ENCODE measurements at regions not wholly inside any gene's neighbourhood (a gene's known extent, or its start where the extent isn't known, plus 50 kb on each side); places are given as distances from the start of the nearest gene placed in this dataset.

- intact Hi-C loops (cut with micrococcal nuclease), result no loop called here
- H3K4me3 ChIP-seq (ENCODE audit: low read length in 2 of 2), result no peak overlapping the region
- Mint-ChIP-seq H3K27me3 (no peaks in the 10 kb centered on the region), H3K4me1 (no peaks in the 10 kb centered on the region), H3K36me3 (no peaks in the 10 kb centered on the region), H3K9me3 (peaks cover 0 to 11% (median 4%) of the 10 kb centered on the region in 8 donors), H3K4me3 (no peak overlapping the region), H3K27ac (peak overlapping the region in 1 of 7 donors; percentile 31)
- H3K27me3 ChIP-seq (ENCODE audit: insufficient read depth, low read length), result no peaks in the 10 kb centered on the region
- ChIA-PET CTCF (ENCODE audit: partially characterized antibody) (no interaction called here), POLR2A (ENCODE audit: partially characterized antibody) (no interaction called here)
- no peaks in the 10 kb centered on the region for H3K36me3 ChIP-seq (ENCODE audit: insufficient read depth, low read length)
- no peak for DNase-seq
- H3K9me3 ChIP-seq (ENCODE audit: control insufficient read depth in 1 of 2, low read length in 2 of 2), result no peaks in the 10 kb centered on the region
- no peaks in the 10 kb centered on the region for H3K4me1 ChIP-seq (ENCODE audit: insufficient read depth, low read length)
- H3K27ac ChIP-seq (ENCODE audit: low read depth, low read length), result no peak overlapping the region
These were observed 93.2 kb downstream of the PTCSC3 start for GRCh38 chr14:36083317-36083716.

- Mint-ChIP-seq H3K27ac (no peak overlapping the region), H3K9me3 (peaks cover 3 to 17% (median 10%) of the 10 kb centered on the region in 8 donors), H3K36me3 (no peaks in the 10 kb centered on the region), H3K27me3 (peaks cover 3 to 9% of the 10 kb centered on the region in 2 donors), H3K4me1 (no peaks in the 10 kb centered on the region), H3K4me3 (no peak overlapping the region)
- ChIA-PET CTCF (ENCODE audit: partially characterized antibody) (interaction anchor here (2.3 kb wide), 1 partner anchor 9 kb away, joined by 9 read pairs; no protein-coding TSS in a partner anchor), POLR2A (ENCODE audit: partially characterized antibody) (no interaction called here)
- Histone ChIP-seq H3K27ac (ENCODE audit: low read depth, low read length) (no peak overlapping the region), H3K27me3 (ENCODE audit: insufficient read depth, low read length) (no peaks in the 10 kb centered on the region), H3K4me1 (ENCODE audit: insufficient read depth, low read length) (no peaks in the 10 kb centered on the region), H3K4me3 (ENCODE audit: low read length in 2 of 2) (no peak overlapping the region), H3K9me3 (ENCODE audit: control insufficient read depth in 1 of 2, low read length in 2 of 2) (no peaks in the 10 kb centered on the region), H3K36me3 (ENCODE audit: insufficient read depth, low read length) (no peaks in the 10 kb centered on the region)
- intact Hi-C loops (cut with micrococcal nuclease), result loop anchor here (10.0 kb wide), 1 partner anchor 527 kb away; no protein-coding TSS in a partner anchor
- no peak for DNase-seq
These were observed 98.4 kb downstream of the PTCSC3 start for GRCh38 chr14:36078080-36078479.

GRCh38 chr14:36076197-36076596, 100.3 kb downstream of the PTCSC3 start:
- Mint-ChIP-seq H3K27ac (no peak overlapping the region), H3K4me1 (no peaks in the 10 kb centered on the region), H3K36me3 (no peaks in the 10 kb centered on the region), H3K9me3 (peaks cover 3 to 17% (median 10%) of the 10 kb centered on the region in 8 donors), H3K4me3 (no peak overlapping the region), H3K27me3 (peaks cover 8 to 12% of the 10 kb centered on the region in 2 donors)
- Histone ChIP-seq H3K36me3 (ENCODE audit: insufficient read depth, low read length) (no peaks in the 10 kb centered on the region), H3K27me3 (ENCODE audit: insufficient read depth, low read length) (no peaks in the 10 kb centered on the region), H3K4me1 (ENCODE audit: insufficient read depth, low read length) (no peaks in the 10 kb centered on the region), H3K9me3 (ENCODE audit: control insufficient read depth in 1 of 2, low read length in 2 of 2) (no peaks in the 10 kb centered on the region), H3K27ac (ENCODE audit: low read depth, low read length) (no peak overlapping the region), H3K4me3 (ENCODE audit: low read length in 2 of 2) (no peak overlapping the region)
- intact Hi-C loops (cut with micrococcal nuclease), result loop anchor here (10.0 kb wide), 1 partner anchor 529 kb away; no protein-coding TSS in a partner anchor
- ChIA-PET POLR2A (ENCODE audit: partially characterized antibody) (no interaction called here), CTCF (ENCODE audit: partially characterized antibody) (no interaction called here)
- no peak for DNase-seq

- no peaks in the 10 kb centered on the region for H3K36me3 Mint-ChIP-seq
- no peak for DNase-seq
- H3K27me3 Mint-ChIP-seq, result peaks cover 11 to 16% of the 10 kb centered on the region in 2 donors
- peaks cover 3 to 17% (median 10%) of the 10 kb centered on the region in 8 donors for H3K9me3 Mint-ChIP-seq
- Histone ChIP-seq H3K27me3 (ENCODE audit: insufficient read depth, low read length) (no peaks in the 10 kb centered on the region), H3K27ac (ENCODE audit: low read depth, low read length) (no peak overlapping the region), H3K9me3 (ENCODE audit: control insufficient read depth in 1 of 2, low read length in 2 of 2) (no peaks in the 10 kb centered on the region), H3K4me3 (ENCODE audit: low read length in 2 of 2) (no peak overlapping the region), H3K36me3 (ENCODE audit: insufficient read depth, low read length) (no peaks in the 10 kb centered on the region), H3K4me1 (ENCODE audit: insufficient read depth, low read length) (no peaks in the 10 kb centered on the region)
- intact Hi-C loops (cut with micrococcal nuclease), result loop anchor here (10.0 kb wide), 1 partner anchor 530 kb away; no protein-coding TSS in a partner anchor
- no peak overlapping the region for H3K4me3 Mint-ChIP-seq
- H3K4me1 Mint-ChIP-seq, result no peaks in the 10 kb centered on the region
- no peak overlapping the region for H3K27ac Mint-ChIP-seq
- POLR2A ChIA-PET (ENCODE audit: partially characterized antibody), result no interaction called here
- CTCF ChIA-PET (ENCODE audit: partially characterized antibody), result no interaction called here
These were observed 101.3 kb downstream of the PTCSC3 start for GRCh38 chr14:36075203-36075602.

- CTCF ChIA-PET (ENCODE audit: partially characterized antibody), result interaction anchor here (0.8 to 1.9 kb wide), 3 partner anchors 14 to 304 kb away, joined by 3 to 4 read pairs (median 4); no protein-coding TSS in a partner anchor
- H3K27ac Mint-ChIP-seq, result no peak overlapping the region
- Histone ChIP-seq H3K4me3 (ENCODE audit: low read length in 2 of 2) (no peak overlapping the region), H3K27ac (ENCODE audit: low read depth, low read length) (no peak overlapping the region), H3K36me3 (ENCODE audit: insufficient read depth, low read length) (no peaks in the 10 kb centered on the region), H3K9me3 (ENCODE audit: control insufficient read depth in 1 of 2, low read length in 2 of 2) (no peaks in the 10 kb centered on the region), H3K27me3 (ENCODE audit: insufficient read depth, low read length) (no peaks in the 10 kb centered on the region), H3K4me1 (ENCODE audit: insufficient read depth, low read length) (no peaks in the 10 kb centered on the region)
- intact Hi-C loops (cut with micrococcal nuclease), result loop anchor here (10.0 kb wide), 1 partner anchor 534 kb away; no protein-coding TSS in a partner anchor
- POLR2A ChIA-PET (ENCODE audit: partially characterized antibody), result no interaction called here
- peaks cover 7 to 11% of the 10 kb centered on the region in 2 donors for H3K27me3 Mint-ChIP-seq
- H3K4me1 Mint-ChIP-seq, result no peaks in the 10 kb centered on the region
- H3K9me3 Mint-ChIP-seq, result no peaks in the 10 kb centered on the region
- DNase-seq, result no peak
- no peak overlapping the region for H3K4me3 Mint-ChIP-seq
- H3K36me3 Mint-ChIP-seq, result no peaks in the 10 kb centered on the region
These were observed 105.8 kb downstream of the PTCSC3 start for GRCh38 chr14:36070720-36071043.

- Histone ChIP-seq H3K4me3 (ENCODE audit: low read length in 2 of 2) (no peak overlapping the region), H3K4me1 (ENCODE audit: insufficient read depth, low read length) (no peaks in the 10 kb centered on the region), H3K36me3 (ENCODE audit: insufficient read depth, low read length) (no peaks in the 10 kb centered on the region), H3K9me3 (ENCODE audit: control insufficient read depth in 1 of 2, low read length in 2 of 2) (no peaks in the 10 kb centered on the region), H3K27ac (ENCODE audit: low read depth, low read length) (no peak overlapping the region), H3K27me3 (ENCODE audit: insufficient read depth, low read length) (no peaks in the 10 kb centered on the region)
- peaks cover 7 to 12% of the 10 kb centered on the region in 2 donors for H3K27me3 Mint-ChIP-seq
- intact Hi-C loops (cut with micrococcal nuclease), result loop anchor here (10.0 kb wide), 1 partner anchor 535 kb away; no protein-coding TSS in a partner anchor
- POLR2A ChIA-PET (ENCODE audit: partially characterized antibody), result no interaction called here
- no peaks in the 10 kb centered on the region for H3K4me1 Mint-ChIP-seq
- H3K36me3 Mint-ChIP-seq, result no peaks in the 10 kb centered on the region
- CTCF ChIA-PET (ENCODE audit: partially characterized antibody), result interaction anchor here (0.6 to 3.3 kb wide), 9 partner anchors 8 to 305 kb away, joined by 3 to 22 read pairs (median 4); no protein-coding TSS in a partner anchor
- no peak for DNase-seq
- no peaks in the 10 kb centered on the region for H3K9me3 Mint-ChIP-seq
- no peak overlapping the region for H3K27ac Mint-ChIP-seq
- no peak overlapping the region for H3K4me3 Mint-ChIP-seq
These were observed 106.3 kb downstream of the PTCSC3 start for GRCh38 chr14:36070031-36070719.

GRCh38 chr14:36069535-36069900, 107.0 kb downstream of the PTCSC3 start:
- Mint-ChIP-seq H3K27ac (no peak overlapping the region), H3K36me3 (no peaks in the 10 kb centered on the region), H3K4me3 (no peak overlapping the region), H3K27me3 (peaks cover 10 to 16% of the 10 kb centered on the region in 2 donors), H3K9me3 (no peaks in the 10 kb centered on the region), H3K4me1 (no peaks in the 10 kb centered on the region)
- intact Hi-C loops (cut with micrococcal nuclease), result loop anchor here (1.0 kb wide), 2 partner anchors 186 to 190 kb away; no protein-coding TSS in a partner anchor
- H3K4me3 ChIP-seq (ENCODE audit: low read length in 2 of 2), result no peak overlapping the region
- CTCF ChIA-PET (ENCODE audit: partially characterized antibody), result interaction anchor here (0.6 to 3.3 kb wide), 8 partner anchors 9 to 631 kb away, joined by 3 to 22 read pairs (median 6); no protein-coding TSS in a partner anchor
- no peaks in the 10 kb centered on the region for H3K27me3 ChIP-seq (ENCODE audit: insufficient read depth, low read length)
- H3K36me3 ChIP-seq (ENCODE audit: insufficient read depth, low read length), result no peaks in the 10 kb centered on the region
- no peaks in the 10 kb centered on the region for H3K4me1 ChIP-seq (ENCODE audit: insufficient read depth, low read length)
- H3K9me3 ChIP-seq (ENCODE audit: control insufficient read depth in 1 of 2, low read length in 2 of 2), result no peaks in the 10 kb centered on the region
- no peak overlapping the region for H3K27ac ChIP-seq (ENCODE audit: low read depth, low read length)
- peak in 4 of 5 donors; percentile 8 to 30 (median 26) for DNase-seq
- POLR2A ChIA-PET (ENCODE audit: partially characterized antibody), result no interaction called here

Data from CD4-positive, alpha-beta memory T cell (primary cell).